ENCODE measurements at regions not wholly inside any gene's neighbourhood (a gene's known extent, or its start where the extent isn't known, plus 50 kb on each side); places are given as distances from the start of the nearest gene placed in this dataset.

DNA sequence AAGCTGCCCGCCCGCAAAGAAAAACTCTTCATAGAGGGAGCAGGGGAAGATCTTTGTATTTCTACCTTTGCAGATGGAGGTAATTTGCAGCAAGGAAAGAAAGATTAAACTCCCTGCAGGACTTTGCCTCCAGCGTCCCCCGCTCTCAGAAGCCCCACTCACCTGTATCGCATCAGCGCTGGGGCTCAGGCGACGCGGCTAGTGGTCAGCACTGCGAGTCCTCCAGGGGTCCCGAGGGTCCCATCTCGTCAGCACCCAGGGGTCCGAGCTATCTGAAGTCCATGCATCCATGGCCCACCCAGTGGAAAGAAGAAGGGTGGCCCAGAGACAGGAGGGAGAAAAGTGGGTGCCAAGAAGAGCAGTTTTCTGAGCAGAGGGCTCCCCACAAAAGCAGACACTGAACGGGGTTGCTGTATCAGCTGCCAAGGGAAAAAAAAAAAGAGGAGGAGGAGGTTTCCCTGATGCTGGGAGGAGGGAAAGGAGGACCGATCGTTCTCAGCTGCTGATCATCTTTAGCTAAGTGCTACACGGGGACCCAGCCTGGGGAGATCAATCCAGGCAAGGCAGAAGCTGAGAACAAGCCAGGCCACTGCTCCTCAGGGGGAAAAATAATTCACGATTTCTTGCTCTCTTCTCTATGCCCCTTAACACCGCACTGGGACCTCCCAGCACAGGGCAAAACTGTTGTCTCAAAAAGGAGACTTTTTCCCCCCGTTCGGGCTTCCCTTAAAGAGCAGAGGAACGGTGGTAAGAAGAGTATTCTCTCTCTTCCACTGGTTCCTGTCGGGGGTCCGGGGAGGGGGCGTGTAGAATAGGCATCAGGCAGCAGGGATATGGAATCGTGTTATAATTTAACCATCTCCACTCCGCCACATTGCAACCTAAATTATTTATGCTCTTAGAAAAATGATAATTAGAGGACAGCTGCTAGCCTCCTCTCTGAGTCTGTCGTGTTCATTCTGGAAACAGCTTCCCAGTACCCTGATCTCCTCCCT lies 117.7 kb upstream of the CACNA1A start:
- Histone ChIP-seq H3K27me3 (peaks cover 77% of the 10 kb centered on the region), H3K4me3 (no peak overlapping the region), H3K36me3 (no peaks in the 10 kb centered on the region), H3K9me3 (no peaks in the 10 kb centered on the region), H3K27ac (no peak overlapping the region), H3K4me1 (no peaks in the 10 kb centered on the region)
- WGBS = 36% methylated on average over 28 of the region's 28 CpGs
- no peak for DNase-seq (ENCODE audit: low spot score in 2 of 2)
- TF ChIP-seq EP300 (IDR thresholded peaks at IDR 0.05) (no peak), POLR2A (IDR thresholded peaks at IDR 0.05) (no peak), POLR2AphosphoS5 (IDR thresholded peaks at IDR 0.05) (no peak)
- TF ChIP-seq, protein P1, sequence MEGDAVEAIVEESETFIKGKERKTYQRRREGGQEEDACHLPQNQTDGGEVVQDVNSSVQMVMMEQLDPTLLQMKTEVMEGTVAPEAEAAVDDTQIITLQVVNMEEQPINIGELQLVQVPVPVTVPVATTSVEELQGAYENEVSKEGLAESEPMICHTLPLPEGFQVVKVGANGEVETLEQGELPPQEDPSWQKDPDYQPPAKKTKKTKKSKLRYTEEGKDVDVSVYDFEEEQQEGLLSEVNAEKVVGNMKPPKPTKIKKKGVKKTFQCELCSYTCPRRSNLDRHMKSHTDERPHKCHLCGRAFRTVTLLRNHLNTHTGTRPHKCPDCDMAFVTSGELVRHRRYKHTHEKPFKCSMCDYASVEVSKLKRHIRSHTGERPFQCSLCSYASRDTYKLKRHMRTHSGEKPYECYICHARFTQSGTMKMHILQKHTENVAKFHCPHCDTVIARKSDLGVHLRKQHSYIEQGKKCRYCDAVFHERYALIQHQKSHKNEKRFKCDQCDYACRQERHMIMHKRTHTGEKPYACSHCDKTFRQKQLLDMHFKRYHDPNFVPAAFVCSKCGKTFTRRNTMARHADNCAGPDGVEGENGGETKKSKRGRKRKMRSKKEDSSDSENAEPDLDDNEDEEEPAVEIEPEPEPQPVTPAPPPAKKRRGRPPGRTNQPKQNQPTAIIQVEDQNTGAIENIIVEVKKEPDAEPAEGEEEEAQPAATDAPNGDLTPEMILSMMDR (IDR thresholded peaks at IDR 0.05) = no peak

DNA sequence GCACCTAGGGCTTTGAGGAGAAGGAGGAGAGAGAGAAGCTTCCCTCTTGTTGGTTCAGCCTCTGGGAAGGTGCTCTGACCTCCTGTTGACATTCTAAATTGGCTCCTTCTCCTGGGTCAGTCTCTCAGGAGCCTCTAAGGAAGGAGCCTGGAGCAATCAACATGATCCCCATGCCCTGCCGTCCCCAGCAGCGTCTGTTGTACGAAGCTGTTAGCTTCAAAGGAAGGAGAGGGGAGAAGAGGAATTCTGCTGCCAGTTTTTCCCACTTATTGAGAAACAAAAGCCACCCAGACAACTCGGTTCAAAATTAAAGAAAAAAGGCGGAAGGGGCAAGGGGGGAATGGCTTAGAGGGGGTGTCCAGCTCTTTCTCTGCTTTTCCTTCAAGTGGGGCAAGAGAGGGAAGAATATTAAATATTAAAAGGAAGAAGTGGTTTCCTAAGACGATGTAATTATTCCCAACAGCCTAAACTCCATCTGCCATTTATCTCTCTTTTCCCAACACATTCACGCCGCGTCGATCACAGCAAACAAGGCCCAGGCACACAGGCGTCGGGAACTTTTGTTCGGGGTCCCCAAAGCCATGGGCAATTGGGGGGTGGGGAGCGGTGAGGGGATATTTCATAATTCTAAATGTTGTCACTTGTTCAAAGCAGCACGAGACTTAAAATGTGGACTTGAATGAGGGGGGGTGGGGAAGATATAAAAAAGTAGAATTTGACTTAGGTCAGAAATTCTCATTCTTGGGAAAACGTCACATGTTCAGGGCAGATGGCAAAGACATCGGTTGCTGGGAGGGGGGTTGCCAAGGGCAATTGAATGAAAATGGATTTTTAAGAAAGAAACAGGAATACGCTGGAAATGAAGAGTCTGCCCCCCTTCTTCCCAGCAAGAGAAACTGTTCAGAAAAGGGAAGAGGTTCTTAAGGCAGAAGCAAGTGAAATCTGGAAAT lies 116.8 kb upstream of the CACNA1A start:
- Histone ChIP-seq H3K9me3 (no peaks in the 10 kb centered on the region), H3K36me3 (no peaks in the 10 kb centered on the region), H3K4me1 (no peaks in the 10 kb centered on the region), H3K27me3 (peaks cover 79% of the 10 kb centered on the region), H3K27ac (no peak overlapping the region), H3K4me3 (no peak overlapping the region)
- TF ChIP-seq EP300 (IDR thresholded peaks at IDR 0.05) (no peak), POLR2A (IDR thresholded peaks at IDR 0.05) (no peak), POLR2AphosphoS5 (IDR thresholded peaks at IDR 0.05) (no peak)
- TF ChIP-seq, protein P1 (IDR thresholded peaks at IDR 0.05) = no peak
- WGBS = 48% methylated on average over 18 of the region's 18 CpGs
- DNase-seq (ENCODE audit: low spot score in 2 of 2) = no peak

DNA sequence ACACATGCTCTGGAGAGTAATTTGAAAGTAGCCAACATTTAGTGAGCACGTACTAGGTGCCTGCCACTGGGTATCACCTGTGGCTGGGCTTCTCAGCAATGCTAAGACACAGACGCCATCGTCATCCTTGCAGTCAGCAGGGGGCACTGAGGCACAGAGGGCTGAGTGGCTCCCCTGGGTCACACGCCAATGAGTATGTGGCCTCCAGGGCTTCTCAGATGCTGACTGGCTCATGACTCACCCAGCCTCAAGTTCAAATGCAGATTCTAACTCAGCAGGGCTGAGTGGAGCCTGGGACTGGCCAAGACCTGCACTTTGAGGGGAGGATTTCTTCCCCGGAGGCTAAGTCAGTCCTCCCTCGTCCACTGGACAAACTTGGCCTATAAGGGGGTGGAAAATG lies 115.1 kb upstream of the CACNA1A start:
- Histone ChIP-seq H3K4me3 (no peak overlapping the region), H3K27me3 (peaks cover 68% of the 10 kb centered on the region), H3K36me3 (no peaks in the 10 kb centered on the region), H3K4me1 (no peaks in the 10 kb centered on the region), H3K9me3 (no peaks in the 10 kb centered on the region), H3K27ac (no peak overlapping the region)
- 75% methylated on average over 6 of the region's 6 CpGs for WGBS
- DNase-seq (ENCODE audit: low spot score in 2 of 2) = no peak
- TF ChIP-seq POLR2AphosphoS5 (IDR thresholded peaks at IDR 0.05) (no peak), EP300 (IDR thresholded peaks at IDR 0.05) (no peak), POLR2A (IDR thresholded peaks at IDR 0.05) (no peak)
- TF ChIP-seq, protein P1 (IDR thresholded peaks at IDR 0.05) = no peak

DNA sequence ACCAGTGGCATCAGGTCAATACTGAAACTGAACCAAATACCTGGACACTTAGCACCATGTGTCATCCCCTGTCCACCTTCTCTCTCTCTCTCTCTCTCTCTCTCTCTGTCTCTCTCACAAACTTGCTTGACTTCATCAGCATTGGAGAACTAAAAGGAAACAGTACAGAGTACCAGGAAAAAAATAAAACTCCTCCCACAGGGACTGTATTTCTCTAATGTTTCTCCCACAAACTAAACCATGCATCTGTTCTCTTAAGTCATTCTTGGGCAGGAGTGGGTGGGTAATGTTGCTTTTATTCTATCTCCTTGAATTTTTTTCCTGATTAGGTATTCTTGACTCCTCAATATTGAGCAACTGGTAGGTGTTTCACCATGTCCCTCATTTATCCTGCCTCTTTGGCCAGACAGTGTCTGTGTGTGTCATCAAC lies 112.9 kb upstream of the CACNA1A start:
- Histone ChIP-seq H3K4me1 (no peaks in the 10 kb centered on the region), H3K36me3 (no peaks in the 10 kb centered on the region), H3K9me3 (no peaks in the 10 kb centered on the region), H3K27me3 (peaks cover 57% of the 10 kb centered on the region), H3K4me3 (no peak overlapping the region), H3K27ac (no peak overlapping the region)
- DNase-seq (ENCODE audit: low spot score in 2 of 2) = no peak
- TF ChIP-seq POLR2AphosphoS5 (IDR thresholded peaks at IDR 0.05) (no peak), EP300 (IDR thresholded peaks at IDR 0.05) (no peak), POLR2A (IDR thresholded peaks at IDR 0.05) (no peak)
- TF ChIP-seq, protein P1 (IDR thresholded peaks at IDR 0.05) = no peak

Data from suprapubic skin (tissue), 4 donors.